ENCODE measurements at regions not wholly inside any gene's neighbourhood (a gene's known extent, or its start where the extent isn't known, plus 50 kb on each side); places are given as distances from the start of the nearest gene placed in this dataset.

- TF ChIP-seq REST (IDR thresholded peaks at IDR 0.05; ENCODE audit: insufficient read depth in 1 of 2, low read depth in 2 of 2, low read length in 2 of 2): no peak
- no peak for TF ChIP-seq SIN3A (IDR thresholded peaks at IDR 0.05; ENCODE audit: borderline replicate concordance, insufficient read depth, low read length)
- no peak for TF ChIP-seq POLR2AphosphoS5 (IDR thresholded peaks at IDR 0.05; ENCODE audit: low read depth, low read length)
- no peak for TF ChIP-seq TAF1 (IDR thresholded peaks at IDR 0.05; ENCODE audit: borderline replicate concordance, insufficient read depth, low read length)
- no peak for TF ChIP-seq FOXP2 (optimal IDR thresholded peaks at IDR 0.05; ENCODE audit: borderline replicate concordance, extremely low read depth, extremely low read length, insufficient read depth)
Measured at GRCh38 chr2:122831649-122832048, 1076.2 kb downstream of the TSN start.

Measured in PFSK-1 (cell line).